ENCODE measurements at regions not wholly inside any gene's neighbourhood (a gene's known extent, or its start where the extent isn't known, plus 50 kb on each side); places are given as distances from the start of the nearest gene placed in this dataset.

GRCh38 chr4:71185037-71185436 is 153.8 kb upstream of the SLC4A4 start:
- DNase-seq (ENCODE audit: low spot score) (no peak), ATAC-seq (no peak)
- ChIA-PET POLR2A (no interaction called here), CTCF (interaction anchor here (0.6 to 1.3 kb wide), 2 partner anchors 34 to 70 kb away, joined by 4 to 6 read pairs; no protein-coding TSS in a partner anchor)
- Mint-ChIP-seq H3K27me3 (ENCODE audit: low read depth) (peaks cover 47% of the 10 kb centered on the region), H3K27ac (no peak overlapping the region), H3K4me3 (no peak overlapping the region), H3K36me3 (no peaks in the 10 kb centered on the region), H3K9me3 (no peaks in the 10 kb centered on the region), H3K4me1 (peaks cover 16% of the 10 kb centered on the region)
- TF ChIP-seq TCF7 (CRISPR knock-in tag; IDR thresholded peaks at IDR 0.05; ENCODE audit: low read depth), result no peak
- TF ChIP-seq RORB (CRISPR knock-in tag; IDR thresholded peaks at IDR 0.05), result no peak
- TF ChIP-seq, protein P1, sequence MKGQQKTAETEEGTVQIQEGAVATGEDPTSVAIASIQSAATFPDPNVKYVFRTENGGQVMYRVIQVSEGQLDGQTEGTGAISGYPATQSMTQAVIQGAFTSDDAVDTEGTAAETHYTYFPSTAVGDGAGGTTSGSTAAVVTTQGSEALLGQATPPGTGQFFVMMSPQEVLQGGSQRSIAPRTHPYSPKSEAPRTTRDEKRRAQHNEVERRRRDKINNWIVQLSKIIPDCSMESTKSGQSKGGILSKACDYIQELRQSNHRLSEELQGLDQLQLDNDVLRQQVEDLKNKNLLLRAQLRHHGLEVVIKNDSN (CRISPR knock-in tag; IDR thresholded peaks at IDR 0.05), result no peak
- TF ChIP-seq E2F1 (CRISPR knock-in tag; IDR thresholded peaks at IDR 0.05), result no peak
- no peak for TF ChIP-seq GTF2I (CRISPR knock-in tag; conservative IDR thresholded peaks at IDR 0.05)
- TF ChIP-seq, protein P2, sequence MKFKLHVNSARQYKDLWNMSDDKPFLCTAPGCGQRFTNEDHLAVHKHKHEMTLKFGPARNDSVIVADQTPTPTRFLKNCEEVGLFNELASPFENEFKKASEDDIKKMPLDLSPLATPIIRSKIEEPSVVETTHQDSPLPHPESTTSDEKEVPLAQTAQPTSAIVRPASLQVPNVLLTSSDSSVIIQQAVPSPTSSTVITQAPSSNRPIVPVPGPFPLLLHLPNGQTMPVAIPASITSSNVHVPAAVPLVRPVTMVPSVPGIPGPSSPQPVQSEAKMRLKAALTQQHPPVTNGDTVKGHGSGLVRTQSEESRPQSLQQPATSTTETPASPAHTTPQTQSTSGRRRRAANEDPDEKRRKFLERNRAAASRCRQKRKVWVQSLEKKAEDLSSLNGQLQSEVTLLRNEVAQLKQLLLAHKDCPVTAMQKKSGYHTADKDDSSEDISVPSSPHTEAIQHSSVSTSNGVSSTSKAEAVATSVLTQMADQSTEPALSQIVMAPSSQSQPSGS (CRISPR knock-in tag; IDR thresholded peaks at IDR 0.05; ENCODE audit: borderline replicate concordance, low read depth), result no peak
- TF ChIP-seq ZNF232 (CRISPR knock-in tag; IDR thresholded peaks at IDR 0.05), result no peak
- TF ChIP-seq, protein P3, sequence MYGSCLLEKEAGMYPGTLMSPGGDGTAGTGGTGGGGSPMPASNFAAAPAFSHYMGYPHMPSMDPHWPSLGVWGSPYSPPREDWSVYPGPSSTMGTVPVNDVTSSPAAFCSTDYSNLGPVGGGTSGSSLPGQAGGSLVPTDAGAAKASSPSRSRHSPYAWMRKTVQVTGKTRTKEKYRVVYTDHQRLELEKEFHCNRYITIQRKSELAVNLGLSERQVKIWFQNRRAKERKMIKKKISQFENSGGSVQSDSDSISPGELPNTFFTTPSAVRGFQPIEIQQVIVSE (CRISPR knock-in tag; IDR thresholded peaks at IDR 0.05; ENCODE audit: borderline replicate concordance), result no peak
- TF ChIP-seq, protein P4, sequence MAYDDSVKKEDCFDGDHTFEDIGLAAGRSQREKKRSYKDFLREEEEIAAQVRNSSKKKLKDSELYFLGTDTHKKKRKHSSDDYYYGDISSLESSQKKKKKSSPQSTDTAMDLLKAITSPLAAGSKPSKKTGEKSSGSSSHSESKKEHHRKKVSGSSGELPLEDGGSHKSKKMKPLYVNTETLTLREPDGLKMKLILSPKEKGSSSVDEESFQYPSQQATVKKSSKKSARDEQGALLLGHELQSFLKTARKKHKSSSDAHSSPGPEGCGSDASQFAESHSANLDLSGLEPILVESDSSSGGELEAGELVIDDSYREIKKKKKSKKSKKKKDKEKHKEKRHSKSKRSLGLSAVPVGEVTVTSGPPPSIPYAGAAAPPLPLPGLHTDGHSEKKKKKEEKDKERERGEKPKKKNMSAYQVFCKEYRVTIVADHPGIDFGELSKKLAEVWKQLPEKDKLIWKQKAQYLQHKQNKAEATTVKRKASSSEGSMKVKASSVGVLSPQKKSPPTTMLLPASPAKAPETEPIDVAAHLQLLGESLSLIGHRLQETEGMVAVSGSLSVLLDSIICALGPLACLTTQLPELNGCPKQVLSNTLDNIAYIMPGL (CRISPR knock-in tag; IDR thresholded peaks at IDR 0.05), result no peak
- no peak for TF ChIP-seq FOXP1 (CRISPR knock-in tag; IDR thresholded peaks at IDR 0.05; ENCODE audit: borderline replicate concordance)
- TF ChIP-seq, protein P5, sequence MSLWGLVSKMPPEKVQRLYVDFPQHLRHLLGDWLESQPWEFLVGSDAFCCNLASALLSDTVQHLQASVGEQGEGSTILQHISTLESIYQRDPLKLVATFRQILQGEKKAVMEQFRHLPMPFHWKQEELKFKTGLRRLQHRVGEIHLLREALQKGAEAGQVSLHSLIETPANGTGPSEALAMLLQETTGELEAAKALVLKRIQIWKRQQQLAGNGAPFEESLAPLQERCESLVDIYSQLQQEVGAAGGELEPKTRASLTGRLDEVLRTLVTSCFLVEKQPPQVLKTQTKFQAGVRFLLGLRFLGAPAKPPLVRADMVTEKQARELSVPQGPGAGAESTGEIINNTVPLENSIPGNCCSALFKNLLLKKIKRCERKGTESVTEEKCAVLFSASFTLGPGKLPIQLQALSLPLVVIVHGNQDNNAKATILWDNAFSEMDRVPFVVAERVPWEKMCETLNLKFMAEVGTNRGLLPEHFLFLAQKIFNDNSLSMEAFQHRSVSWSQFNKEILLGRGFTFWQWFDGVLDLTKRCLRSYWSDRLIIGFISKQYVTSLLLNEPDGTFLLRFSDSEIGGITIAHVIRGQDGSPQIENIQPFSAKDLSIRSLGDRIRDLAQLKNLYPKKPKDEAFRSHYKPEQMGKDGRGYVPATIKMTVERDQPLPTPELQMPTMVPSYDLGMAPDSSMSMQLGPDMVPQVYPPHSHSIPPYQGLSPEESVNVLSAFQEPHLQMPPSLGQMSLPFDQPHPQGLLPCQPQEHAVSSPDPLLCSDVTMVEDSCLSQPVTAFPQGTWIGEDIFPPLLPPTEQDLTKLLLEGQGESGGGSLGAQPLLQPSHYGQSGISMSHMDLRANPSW (CRISPR knock-in tag; conservative IDR thresholded peaks at IDR 0.05; ENCODE audit: low read depth), result no peak

DNA sequence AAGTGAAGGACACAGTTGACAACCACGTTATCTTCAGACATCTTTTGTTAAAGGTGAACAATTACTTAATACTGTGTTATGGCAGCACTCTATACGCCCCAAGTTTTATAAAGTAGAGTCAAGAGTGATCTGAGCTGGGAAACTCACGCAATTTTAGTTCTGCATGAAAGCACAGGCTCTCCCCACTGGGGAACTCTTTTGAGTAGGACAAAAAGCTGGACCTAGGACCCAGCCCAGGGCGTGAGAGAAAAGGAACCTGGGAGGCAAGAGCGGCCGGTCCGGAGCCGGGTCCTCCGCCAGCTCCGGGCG is 152.6 kb upstream of the SLC4A4 start:
- Mint-ChIP-seq H3K9me3 (no peaks in the 10 kb centered on the region), H3K27ac (no peak overlapping the region), H3K4me1 (peaks cover 16% of the 10 kb centered on the region), H3K36me3 (no peaks in the 10 kb centered on the region), H3K27me3 (ENCODE audit: low read depth) (peaks cover 47% of the 10 kb centered on the region), H3K4me3 (peak overlapping the region; percentile 80)
- ATAC-seq, result no peak
- ChIA-PET CTCF (no interaction called here), POLR2A (no interaction called here)
- DNase-seq (ENCODE audit: low spot score), result no peak
- no peak for TF ChIP-seq ZNF263 (CRISPR knock-in tag; IDR thresholded peaks at IDR 0.05; ENCODE audit: low read depth)
- TF ChIP-seq PRDM15 (CRISPR knock-in tag; IDR thresholded peaks at IDR 0.05), result peak; percentile 79
